Esophagus squamous epithelium (tissue), 5 donors: ENCODE measurements at regions not wholly inside any gene's neighbourhood (a gene's known extent, or its start where the extent isn't known, plus 50 kb on each side); places are given as distances from the start of the nearest gene placed in this dataset.

Source experiments
- DNase-seq: peaks from one replicate; lab custom pipeline; 2025; lab: John Stamatoyannopoulos, UW
- H3K27ac ChIP-seq, 4 donors: fragments of 200-600 bp; sonication (generic); one replicate each; pipeline ENCODE4 v1.5.1; 2016 to 2019; ENCODE audit warnings: mild to moderate bottlenecking in 1 of 4
- H3K27me3 ChIP-seq, 4 donors: fragments of 200-600 bp; sonication (generic); 1 replicate in 3 of 4; 2 replicates in 1 of 4; pipeline versions ENCODE4 v1.5.1 to v1.6.0; 2017 to 2021; ENCODE audit warnings: antibody characterized with exemption in 1 of 4
- H3K36me3 ChIP-seq, 3 donors: fragments of 200-600 bp; sonication (generic); one replicate each; pipeline ENCODE4 v1.5.1; 2016 to 2019
- H3K4me1 ChIP-seq, 3 donors: fragments of 200-600 bp; sonication (generic); one replicate each; pipeline ENCODE4 v1.5.1; 2017 to 2019
- H3K4me3 ChIP-seq, 4 donors: fragments of 200-600 bp; sonication (generic); 1 replicate in 3 of 4; 2 replicates in 1 of 4; pipeline ENCODE4 v1.5.1; 2016 to 2019; ENCODE audit warnings: mild to moderate bottlenecking in 2 of 4, moderate library complexity in 1 of 4
- H3K9me3 ChIP-seq, 3 donors: fragments of 200-600 bp; sonication (generic); one replicate each; pipeline ENCODE4 v1.5.1; 2016 to 2019
- POLR2A ChIP-seq, 4 donors: fragments of 450-650 bp; IDR thresholded peaks; one replicate each; pipeline ENCODE4 v1.6.1; 2017; ENCODE audit warnings: antibody characterized with exemption in 4 of 4, mild to moderate bottlenecking in 4 of 4, moderate library complexity in 3 of 4
- WGBS, 2 donors: methylation state at CpG; one replicate each; pipeline ENCODE4 v1.1.5; 2018; 5-methylcytosine and 5-hydroxymethylcytosine counted together
- intact Hi-C: fragments of 100-400 bp; cut with DNase I; formaldehyde crosslinking; loops from one replicate; pipeline ENCODE4 v1.15.0; 2022
- TF ChIP-seq, protein P1 (sequence below), 6 experiments: fragments of 450-650 bp in 4 of 6; fragments of 200-600 bp in 2 of 6; sonication (generic) in 2 of 6; IDR thresholded peaks; one replicate each; pipeline ENCODE4 v1.5.1; 2016 to 2019; ENCODE audit warnings: antibody characterized with exemption in 6 of 6, mild to moderate bottlenecking in 4 of 6, moderate library complexity in 4 of 6
- donor health status: DM: yes; HTN: yes; CAD: no.

GRCh38 chr21:24042687-24043086, 1564.6 kb downstream of the MRPL39 start:
- H3K27me3 ChIP-seq: no peaks in the 10 kb centered on the region
- peaks cover 0 to 4% (median 0%) of the 10 kb centered on the region in 3 donors for H3K4me1 ChIP-seq
- DNase-seq: no peak
- intact Hi-C loops: no loop called here
- H3K27ac ChIP-seq: no peak overlapping the region
- TF ChIP-seq, protein P1, sequence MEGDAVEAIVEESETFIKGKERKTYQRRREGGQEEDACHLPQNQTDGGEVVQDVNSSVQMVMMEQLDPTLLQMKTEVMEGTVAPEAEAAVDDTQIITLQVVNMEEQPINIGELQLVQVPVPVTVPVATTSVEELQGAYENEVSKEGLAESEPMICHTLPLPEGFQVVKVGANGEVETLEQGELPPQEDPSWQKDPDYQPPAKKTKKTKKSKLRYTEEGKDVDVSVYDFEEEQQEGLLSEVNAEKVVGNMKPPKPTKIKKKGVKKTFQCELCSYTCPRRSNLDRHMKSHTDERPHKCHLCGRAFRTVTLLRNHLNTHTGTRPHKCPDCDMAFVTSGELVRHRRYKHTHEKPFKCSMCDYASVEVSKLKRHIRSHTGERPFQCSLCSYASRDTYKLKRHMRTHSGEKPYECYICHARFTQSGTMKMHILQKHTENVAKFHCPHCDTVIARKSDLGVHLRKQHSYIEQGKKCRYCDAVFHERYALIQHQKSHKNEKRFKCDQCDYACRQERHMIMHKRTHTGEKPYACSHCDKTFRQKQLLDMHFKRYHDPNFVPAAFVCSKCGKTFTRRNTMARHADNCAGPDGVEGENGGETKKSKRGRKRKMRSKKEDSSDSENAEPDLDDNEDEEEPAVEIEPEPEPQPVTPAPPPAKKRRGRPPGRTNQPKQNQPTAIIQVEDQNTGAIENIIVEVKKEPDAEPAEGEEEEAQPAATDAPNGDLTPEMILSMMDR (IDR thresholded peaks at IDR 0.05): no peak
- TF ChIP-seq POLR2A (IDR thresholded peaks at IDR 0.05): no peak
- no peaks in the 10 kb centered on the region for H3K9me3 ChIP-seq
- H3K36me3 ChIP-seq: no peaks in the 10 kb centered on the region
- WGBS, 2 donors: 48 to 63% methylated on average over 1 of the region's 1 CpG
- H3K4me3 ChIP-seq: no peak overlapping the region

DNA sequence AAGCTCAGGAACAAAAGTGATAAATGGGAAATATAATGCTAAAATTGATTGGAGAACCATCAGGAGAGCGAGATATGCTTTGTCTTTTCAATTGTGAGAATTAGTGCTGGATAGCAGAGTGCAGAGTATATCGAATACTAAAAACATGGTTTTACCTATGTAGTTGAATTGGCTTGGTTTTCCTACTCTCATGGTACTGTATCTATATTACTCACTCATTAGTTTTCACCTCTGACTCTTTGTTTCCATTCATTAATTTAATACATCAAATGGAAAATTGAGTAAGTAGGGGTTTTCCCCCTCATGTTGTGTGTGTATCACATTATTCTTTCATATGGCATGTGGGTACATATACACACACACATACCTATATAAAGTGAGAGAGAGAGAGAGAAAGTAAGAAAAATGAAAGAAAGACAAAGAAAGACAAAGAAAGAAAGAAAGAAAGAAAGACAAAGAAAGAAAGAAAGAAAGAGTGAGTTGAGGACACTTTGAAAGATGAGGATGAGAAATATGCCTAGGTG, 1574.5 kb downstream of the MRPL39 start:
- no peaks in the 10 kb centered on the region for H3K4me1 ChIP-seq
- no peak for DNase-seq
- TF ChIP-seq, protein P1 (IDR thresholded peaks at IDR 0.05): no peak
- TF ChIP-seq POLR2A (IDR thresholded peaks at IDR 0.05): no peak
- H3K36me3 ChIP-seq: no peaks in the 10 kb centered on the region
- WGBS, 2 donors: 34 to 44% methylated on average over 2 of the region's 2 CpGs
- no peaks in the 10 kb centered on the region for H3K27me3 ChIP-seq
- H3K4me3 ChIP-seq: no peak overlapping the region
- intact Hi-C loops: no loop called here
- no peak overlapping the region for H3K27ac ChIP-seq
- H3K9me3 ChIP-seq: no peaks in the 10 kb centered on the region

GRCh38 chr21:24027396-24027795, 1579.9 kb downstream of the MRPL39 start:
- DNase-seq: no peak
- Histone ChIP-seq H3K4me1 (no peaks in the 10 kb centered on the region), H3K4me3 (no peak overlapping the region), H3K9me3 (no peaks in the 10 kb centered on the region), H3K27ac (no peak overlapping the region), H3K36me3 (no peaks in the 10 kb centered on the region), H3K27me3 (no peaks in the 10 kb centered on the region)
- TF ChIP-seq, protein P1 (IDR thresholded peaks at IDR 0.05): no peak
- TF ChIP-seq POLR2A (IDR thresholded peaks at IDR 0.05): no peak
- WGBS, 2 donors: 51 to 57% methylated on average over 4 of the region's 4 CpGs
- intact Hi-C loops: no loop called here

DNA sequence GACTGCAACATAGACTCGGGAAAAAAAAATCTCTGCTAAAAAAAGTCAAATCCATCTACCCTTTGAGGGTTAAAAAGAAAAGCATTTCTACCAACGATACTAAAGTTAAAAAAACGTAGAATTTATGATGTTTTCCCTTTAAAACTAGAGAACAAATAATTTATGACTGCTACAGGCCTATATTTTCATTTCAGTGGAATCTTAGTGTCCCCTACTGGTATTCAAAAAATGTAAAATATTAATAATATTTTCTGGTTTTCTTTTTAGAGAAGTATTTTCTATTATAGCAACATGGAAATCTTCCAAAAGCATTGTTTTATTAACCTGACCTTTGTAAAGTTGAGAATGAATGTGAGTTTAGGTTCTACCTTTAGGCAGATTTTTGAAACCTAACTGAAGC, 1582.2 kb downstream of the MRPL39 start:
- Histone ChIP-seq H3K36me3 (no peaks in the 10 kb centered on the region), H3K4me3 (no peak overlapping the region), H3K4me1 (no peaks in the 10 kb centered on the region), H3K27me3 (no peaks in the 10 kb centered on the region), H3K9me3 (peaks cover 0 to 4% (median 0%) of the 10 kb centered on the region in 3 donors), H3K27ac (no peak overlapping the region)
- TF ChIP-seq, protein P1 (IDR thresholded peaks at IDR 0.05): no peak
- no peak for TF ChIP-seq POLR2A (IDR thresholded peaks at IDR 0.05)
- 16 to 18% methylated on average over 3 of the region's 3 CpGs for WGBS, 2 donors
- intact Hi-C loops: no loop called here
- DNase-seq: no peak

DNA sequence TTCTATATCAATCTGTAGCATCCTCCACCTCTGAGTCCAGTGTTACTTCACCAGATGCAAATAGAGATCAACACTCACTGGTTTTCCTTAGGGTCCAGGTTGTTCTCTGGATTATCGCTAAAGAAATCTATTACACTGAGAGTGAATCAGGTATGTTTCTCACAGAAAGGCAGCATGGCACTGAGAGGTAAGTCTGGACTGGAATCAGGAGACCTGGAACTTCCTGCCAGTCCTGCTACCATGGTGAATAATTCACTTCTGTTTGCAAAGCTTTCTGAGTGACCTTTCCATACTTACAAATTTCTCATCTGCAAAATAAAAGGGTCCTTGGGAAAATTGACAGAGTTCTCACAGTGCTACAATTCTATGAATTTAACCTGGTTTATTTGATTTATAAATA, 1583.3 kb downstream of the MRPL39 start:
- Histone ChIP-seq H3K27me3 (no peaks in the 10 kb centered on the region), H3K4me3 (no peak overlapping the region), H3K9me3 (peaks cover 0 to 5% (median 0%) of the 10 kb centered on the region in 3 donors), H3K27ac (no peak overlapping the region), H3K36me3 (no peaks in the 10 kb centered on the region), H3K4me1 (no peaks in the 10 kb centered on the region)
- 30 to 71% methylated on average over 1 of the region's 1 CpG for WGBS, 2 donors
- intact Hi-C loops: no loop called here
- TF ChIP-seq POLR2A (IDR thresholded peaks at IDR 0.05): no peak
- TF ChIP-seq, protein P1 (IDR thresholded peaks at IDR 0.05): no peak
- DNase-seq: no peak
